SIG-M5 (cell line): ENCODE measurements at regions not wholly inside any gene's neighbourhood (a gene's known extent, or its start where the extent isn't known, plus 50 kb on each side); places are given as distances from the start of the nearest gene placed in this dataset.

ENCODE experiments used
- DNase-seq: peaks from one replicate; lab custom pipeline; 2025; lab: John Stamatoyannopoulos, UW

DNA sequence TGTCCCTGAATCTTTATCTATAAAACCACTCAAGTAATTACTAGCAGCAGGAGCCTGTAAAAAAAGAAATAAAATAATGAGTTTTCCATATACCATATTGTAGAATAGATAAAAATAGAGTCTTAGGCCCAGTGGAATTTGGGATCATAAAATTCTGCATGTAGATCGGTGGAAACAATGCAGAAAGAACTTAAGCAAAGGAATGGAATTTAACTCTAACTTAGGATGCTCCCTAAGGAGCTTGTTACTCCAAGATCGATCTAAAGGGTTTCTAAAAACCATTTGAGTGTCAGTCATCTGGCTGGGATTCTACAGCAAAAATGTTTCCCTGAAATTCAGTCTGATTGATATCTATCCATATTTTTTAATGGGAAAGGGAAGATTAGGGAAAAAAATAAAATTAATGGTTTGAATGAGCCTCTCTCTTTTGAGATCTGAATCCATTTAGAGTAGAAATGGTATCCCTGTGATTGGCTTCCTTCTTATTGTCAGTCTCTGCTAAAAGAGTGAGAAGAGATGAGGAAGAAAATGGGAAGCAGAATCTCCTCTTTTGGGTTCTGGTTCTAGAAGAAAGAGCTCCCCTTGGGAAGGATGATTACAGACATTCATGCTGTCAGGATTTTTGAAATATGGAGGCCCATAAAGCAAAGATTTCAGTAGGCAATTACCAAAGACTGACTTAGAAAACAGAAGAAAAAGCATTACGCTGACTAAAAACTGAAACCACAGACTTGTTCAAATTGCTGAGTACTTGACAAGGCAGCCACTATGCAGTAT, 564.3 kb upstream of the MARCKS start:
- no peak for DNase-seq

DNA sequence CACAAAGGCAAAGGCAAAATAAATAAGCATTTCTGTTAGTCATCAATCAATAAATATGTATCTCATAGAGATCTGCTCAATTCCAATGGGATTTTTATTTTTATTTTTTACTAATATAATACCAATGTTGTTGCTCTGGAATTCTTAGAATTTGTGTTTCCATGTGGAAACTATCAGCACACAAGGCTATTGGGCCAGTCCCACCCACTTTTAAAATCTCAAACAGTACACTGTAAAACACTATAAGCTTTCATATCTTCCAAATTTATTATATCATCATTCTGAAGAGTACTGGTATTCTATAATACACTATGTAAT, 563.8 kb upstream of the MARCKS start:
- DNase-seq = no peak

DNA sequence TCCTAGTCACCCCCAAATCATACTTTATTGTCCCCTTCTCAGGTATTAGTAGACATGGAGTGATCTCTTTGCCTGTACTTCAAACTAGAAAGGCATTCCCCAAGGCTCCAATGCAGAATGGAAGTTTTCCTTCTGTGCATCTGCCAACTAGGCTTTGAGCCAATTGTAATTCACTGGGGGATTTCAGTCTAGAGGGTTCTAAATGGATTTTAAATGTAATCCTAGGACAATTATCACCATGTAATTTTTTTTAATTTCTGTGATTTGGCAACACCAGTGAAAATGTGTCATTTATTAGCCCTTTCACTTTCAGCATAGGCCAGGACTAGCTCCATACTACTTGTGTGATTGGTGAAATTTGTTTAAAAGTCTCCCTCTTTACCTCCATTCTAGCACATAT, 557.6 kb upstream of the MARCKS start:
- DNase-seq = no peak

DNA sequence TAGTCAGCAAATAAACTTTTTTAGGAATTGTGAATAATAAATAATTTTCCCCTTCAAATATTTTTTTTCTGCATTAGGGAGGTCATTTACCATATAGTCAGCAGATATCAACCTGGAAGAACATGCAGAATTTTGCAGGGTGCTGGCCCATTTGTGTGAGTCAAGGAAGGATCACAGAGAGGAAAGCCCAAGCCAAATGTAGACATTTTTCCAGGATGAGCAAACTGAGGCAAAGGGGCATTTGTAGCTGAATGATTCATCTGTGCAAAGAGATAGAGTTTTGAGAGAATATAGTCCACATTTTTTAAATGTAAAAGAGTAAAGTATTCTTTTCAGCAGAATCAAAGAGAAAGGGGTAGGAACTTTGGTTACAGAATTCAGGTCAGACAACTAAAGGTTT, 555.5 kb upstream of the MARCKS start:
- DNase-seq = no peak

DNA sequence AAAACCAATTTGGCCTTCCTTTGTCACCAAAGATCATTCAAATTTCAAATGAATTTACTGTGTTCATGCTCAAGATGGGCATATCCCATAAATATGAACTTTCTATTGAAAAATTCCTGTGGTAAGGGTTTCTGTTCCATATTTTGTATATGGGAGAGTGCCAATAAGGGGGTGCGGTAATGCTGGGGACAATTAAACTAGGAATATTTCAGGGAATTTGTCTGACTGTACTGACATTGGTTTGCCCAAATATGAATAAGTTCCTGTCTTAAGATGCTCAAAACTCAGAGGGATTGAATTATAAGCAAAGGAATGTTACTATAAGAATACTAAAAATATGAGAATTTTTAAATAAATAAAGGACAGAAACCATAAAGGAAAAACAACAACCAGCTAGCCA, 553.0 kb upstream of the MARCKS start:
- no peak for DNase-seq

DNA sequence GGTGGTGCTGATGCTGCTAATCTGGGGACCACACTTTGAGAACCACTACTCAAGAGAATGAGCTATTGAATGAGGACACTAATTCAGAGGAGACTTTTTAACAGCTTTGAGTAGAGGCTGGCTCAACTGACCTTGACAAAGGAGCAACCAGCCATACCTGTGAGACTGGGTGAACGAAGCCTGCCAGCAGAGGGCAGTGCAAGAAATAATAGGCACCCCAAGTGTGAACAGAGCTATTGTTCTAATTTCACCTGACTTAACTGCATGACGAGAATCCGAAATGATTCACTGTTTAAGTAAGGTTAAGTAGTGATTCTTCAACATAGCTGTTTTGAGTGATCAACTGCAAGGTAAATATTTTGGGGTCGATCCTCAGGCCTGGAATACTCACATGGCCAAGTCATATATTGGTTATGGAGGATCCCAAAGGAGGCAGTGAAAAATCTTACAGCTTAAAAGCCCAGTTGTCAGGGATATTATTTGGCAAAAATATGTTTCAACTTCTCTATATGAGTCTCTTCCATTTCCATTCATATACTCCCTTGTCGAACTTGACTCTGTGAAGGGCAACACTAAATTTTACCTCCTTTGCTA, 550.5 kb upstream of the MARCKS start:
- no peak for DNase-seq

DNA sequence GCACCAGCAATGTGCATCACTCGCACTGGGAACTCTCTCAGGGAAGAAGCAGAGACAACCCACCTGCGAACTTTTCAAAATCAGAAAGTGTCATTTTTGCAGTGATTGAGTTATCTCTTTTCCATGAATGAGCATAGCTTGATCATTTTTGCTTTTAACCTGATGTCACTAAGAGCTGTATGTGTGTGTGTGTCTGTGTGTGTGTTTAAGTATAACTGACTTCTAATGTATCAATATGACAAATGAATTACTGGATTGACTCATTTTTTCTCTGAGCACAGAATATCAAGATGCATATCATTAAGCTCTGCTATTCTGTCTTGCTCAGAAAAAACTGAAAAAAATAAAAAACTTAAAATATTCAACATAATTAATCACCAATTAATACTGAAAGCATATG, 548.9 kb upstream of the MARCKS start:
- DNase-seq = no peak

DNA sequence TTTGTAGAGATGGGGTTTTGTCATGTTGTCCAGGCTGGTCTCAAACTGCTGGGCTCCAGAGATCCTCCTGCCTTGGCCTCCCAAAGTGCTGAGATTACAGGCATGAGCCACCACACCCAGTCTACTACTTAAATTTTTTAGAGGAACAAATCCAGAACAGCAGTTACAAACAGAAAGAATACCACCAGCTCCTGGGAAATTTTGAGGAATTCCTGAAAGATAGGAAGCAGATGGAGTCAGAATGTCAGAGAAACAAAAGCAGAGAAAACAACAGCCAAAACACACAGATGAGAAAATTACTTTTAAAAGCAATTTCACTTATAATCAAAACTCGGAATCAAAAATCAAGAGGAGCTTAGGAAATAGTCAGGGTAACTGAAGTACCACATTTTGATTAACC, 543.3 kb upstream of the MARCKS start:
- no peak for DNase-seq

DNA sequence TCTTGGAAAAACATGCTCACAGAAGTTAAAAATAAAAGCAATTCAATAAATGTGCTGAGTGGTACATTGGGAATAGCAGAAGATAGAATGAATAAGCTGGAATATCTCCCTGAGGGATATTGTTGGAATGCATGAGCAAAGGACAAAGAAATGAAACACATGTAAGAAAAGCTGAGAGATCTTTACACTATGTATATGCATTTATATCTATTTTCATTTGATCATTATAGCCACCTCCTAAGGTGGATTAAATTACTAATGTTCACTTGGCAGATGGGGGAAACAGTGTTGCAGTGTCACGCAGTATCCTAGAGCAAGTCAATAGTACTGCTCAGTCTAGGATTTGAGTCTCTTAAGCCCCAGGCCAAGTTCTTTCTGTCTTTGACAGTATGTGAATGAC, 542.0 kb upstream of the MARCKS start:
- no peak for DNase-seq

DNA sequence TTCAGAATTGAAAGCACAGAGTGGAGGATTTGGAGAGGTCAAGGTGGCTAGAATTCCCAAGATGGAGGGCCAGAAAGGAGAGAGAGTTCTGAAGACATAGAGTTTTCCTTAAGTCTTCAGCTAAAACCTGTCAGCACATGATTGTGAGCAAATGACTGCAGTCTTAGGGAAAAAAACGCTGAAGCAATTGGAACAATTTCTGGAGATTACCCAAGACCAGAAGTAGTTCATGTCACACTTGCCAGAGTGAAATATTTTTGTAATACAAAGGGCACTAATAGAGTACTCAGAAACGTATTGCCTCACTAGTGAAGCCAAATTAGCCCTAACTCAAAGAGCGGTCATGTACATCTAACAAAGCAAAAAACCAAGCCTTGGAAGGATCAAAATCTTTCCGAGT, 541.3 kb upstream of the MARCKS start:
- no peak for DNase-seq

DNA sequence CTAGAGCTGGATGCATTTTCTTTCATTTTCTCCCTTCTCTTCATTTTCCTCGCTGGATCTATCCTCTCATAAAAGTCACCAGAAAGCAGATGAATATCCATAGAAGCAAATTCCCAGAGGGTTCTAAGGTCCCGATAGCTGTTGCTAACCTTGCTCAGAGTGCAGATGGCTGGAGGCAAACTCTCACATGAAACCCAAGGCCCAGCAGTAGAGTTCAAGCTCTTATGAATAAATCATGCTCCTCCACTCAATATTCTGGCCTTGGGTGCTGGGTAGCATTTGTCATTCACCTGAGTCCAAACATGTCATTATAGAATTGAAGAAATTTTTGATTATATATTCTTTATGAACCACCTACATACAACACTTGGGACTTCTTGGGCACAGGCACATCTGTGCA, 539.7 kb upstream of the MARCKS start:
- DNase-seq = no peak

DNA sequence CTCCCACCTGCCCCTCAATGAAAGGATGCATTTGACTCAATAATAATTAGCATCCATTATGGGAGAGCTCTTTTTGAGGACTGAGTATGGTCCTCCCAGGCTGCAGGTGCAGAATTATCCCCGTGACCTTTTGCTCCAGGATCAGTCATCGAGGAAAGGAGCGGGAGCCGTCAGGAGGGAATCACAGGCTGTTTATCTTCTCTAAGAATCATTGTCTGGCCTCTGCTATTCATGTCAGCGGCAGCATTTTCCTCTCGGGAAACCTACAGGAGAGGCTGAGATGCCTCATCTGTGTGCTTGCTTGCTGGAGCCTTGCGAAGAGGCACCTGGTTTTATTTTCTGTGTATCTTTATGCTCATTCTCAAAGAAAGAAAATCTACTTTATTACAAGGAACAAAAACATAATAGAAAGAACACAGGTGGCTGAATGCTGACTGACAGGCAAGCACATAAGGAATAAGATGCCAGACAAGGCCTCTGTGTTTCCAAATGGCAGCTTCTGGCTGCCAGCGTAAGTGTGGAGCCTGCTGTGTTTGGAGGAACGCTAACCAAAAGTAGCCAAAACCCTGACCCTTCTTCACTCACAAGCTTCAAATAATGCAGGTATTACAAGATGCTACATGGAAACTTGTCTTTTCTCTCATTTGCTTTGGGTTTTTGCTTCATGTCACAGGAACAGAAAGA, 539.1 kb upstream of the MARCKS start:
- no peak for DNase-seq

DNA sequence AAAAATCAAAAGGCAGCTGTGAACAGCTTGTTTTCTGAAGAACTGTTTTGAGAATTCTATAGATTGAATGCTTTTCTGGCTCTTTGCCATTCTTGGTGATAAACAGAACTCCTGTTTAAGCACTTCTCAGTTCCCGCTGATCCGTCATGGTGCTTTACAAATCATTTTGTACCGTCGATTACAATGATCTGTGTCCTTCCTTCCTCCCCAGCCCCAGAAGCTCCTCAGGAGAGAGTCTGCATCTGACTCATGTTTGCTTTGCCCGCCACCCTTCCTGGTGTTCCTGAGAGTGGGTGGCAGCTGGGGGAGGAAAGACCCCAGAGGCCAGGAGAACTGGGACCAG, 538.6 kb upstream of the MARCKS start:
- DNase-seq = no peak

DNA sequence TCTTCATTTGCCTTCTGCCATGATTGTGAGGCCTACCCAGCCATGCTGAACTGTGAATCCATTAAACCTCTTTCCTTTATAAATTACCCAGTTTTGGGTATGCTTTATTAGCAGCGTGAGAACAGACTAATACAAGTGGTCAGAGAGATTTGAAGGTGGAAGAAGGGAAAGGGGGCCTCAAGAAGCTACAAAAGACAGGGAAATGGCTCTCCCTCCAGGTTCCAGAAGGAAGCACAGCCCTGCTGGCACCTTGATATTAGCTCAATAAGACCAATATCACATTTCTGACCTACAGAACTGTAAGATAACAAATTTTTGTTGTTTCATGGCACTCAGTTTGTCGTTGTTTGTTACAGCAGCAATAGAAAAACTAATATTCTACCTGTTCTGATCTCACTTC, 536.5 kb upstream of the MARCKS start:
- no peak for DNase-seq

DNA sequence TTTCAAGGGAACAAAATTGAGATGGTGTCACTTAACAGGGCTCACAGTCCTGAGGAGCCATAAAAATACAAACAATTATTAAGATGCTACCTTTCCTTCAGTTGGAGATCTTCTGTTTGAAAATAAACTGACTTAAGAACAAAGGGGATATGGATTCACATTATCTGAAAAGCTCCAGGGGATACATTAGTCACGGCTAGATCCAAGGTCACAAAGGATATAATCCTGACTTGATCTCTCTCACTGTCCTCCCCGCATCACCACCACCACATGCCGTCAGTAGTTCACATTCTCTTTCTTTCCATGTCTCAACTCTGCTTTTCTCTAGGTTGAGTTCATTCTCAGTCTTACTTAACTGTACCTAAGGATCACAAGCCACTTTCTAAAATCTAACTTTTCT, 530.4 kb upstream of the MARCKS start:
- no peak for DNase-seq

DNA sequence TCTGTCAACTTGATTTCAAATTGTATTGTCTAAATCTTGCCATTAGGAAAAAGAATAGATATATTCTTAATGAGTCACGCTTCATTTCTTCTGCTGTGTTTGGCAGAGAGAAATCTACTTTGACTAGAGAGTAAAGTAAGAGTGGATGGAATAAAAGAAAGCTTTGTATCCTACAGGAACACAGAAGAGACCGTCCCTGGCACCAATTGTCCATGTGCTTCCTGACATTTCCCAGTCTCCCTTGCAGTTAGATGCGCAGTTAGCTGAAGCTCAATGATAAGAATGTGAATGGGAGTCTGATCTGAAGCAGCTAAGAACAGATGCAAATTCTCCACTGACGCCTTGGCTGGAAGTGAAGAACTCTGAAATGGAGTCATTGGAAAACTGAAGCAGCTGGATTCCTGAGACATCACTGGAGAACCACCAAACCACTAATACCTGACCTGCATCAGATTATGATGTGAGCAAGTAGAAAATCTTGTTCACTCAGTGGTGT, 528.2 kb upstream of the MARCKS start:
- no peak for DNase-seq

DNA sequence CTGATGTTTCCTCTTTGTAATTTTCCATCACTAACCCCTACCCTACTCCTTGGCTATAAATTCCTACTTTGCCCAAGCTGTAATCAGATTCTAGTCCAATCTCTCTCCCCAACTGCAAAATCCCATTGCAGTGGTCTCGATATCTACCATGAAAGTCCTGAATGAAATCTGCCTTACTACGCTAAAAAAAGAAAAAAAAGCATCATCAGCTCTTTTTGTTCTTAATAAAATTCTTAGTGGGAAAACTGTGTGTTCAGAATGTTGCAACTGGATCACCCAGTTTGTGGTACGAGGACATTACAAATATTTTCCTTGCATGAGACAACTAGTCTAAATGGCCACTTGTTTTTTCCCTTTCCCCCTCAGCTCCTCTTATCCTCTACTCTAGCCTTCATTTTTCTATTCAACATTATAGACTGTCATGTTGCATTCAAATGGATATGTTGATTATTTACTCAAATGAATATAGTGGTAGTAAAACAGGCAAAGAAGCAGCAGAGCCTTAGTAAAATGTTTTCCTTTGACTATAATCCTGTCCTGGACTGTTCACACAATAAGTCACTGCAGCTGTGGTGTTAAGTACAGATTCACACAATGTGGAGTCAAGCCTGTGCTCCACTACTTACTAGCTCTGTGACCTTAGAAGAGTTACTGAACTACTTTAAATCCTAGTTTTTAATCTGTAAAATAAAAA, 527.1 kb upstream of the MARCKS start:
- DNase-seq = no peak

DNA sequence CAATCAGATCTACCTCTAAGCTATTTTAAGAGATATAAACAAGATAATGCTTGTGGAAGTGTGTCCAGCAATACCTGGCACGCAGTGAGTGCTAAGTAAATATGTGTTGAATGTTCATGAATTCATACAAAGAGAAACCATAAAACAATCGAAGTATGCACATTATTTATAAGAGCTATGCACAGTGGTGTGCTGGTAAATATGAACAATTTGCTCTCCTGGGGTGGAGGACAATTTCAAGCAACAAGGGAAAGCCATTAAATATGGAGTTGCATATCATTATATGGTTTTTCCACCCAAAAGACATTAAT, 526.6 kb upstream of the MARCKS start:
- no peak for DNase-seq

DNA sequence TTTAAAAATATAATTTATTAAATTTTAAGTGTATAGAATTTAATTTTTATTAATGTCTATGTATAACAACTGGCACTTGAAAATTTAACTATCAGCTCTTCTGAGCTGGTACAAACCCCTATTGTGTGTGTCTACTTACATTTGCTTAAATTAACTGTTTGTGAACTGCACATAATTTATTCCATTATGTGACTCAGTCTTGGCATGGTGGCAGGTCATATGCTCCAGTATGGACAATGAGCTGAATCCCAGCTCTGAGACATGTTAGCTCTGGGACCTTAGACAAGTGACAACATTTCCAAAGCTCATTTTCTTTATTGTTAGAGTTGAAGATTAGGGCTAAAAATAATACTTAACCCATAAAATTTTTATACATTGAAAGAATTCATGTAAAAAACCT, 526.1 kb upstream of the MARCKS start:
- DNase-seq = no peak

DNA sequence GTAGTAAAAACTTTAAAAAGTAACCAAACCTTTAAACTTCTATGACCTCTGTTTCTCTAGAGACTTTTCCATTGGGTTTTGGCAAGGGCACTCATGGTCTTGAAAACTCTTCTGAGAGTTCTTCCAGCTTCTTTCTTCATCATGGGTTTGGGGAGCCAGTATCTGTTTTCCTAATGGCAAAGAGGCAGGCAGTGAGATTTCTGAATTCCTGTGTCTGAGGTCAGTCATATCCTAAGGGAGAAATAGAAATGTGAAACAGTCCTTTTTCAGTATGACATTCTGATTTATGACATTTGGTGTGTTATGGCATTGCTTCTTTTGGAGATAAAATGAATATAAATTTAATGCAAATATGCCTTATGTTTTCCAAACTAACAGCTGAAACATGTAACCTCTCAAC, 518.5 kb upstream of the MARCKS start:
- no peak for DNase-seq

DNA sequence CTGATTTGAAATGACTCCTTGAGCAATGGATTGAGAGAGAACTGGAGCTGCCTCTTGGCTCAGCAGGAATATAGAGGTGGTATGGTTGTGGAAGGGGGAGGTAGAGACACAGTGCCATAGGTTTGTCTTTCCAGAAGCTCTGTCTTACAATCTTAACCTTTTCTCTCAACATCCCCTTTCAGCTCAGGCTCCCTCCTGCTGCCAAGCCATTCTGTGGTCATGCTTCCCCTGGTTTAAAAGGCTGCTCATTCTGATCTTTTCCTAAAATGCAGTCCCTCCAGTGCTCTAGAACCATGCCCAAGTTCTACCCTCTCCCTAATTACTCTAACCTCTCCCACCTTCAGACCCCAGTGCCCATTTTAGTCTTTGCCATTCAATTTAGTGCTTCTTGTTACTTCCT, 517.9 kb upstream of the MARCKS start:
- DNase-seq = no peak

DNA sequence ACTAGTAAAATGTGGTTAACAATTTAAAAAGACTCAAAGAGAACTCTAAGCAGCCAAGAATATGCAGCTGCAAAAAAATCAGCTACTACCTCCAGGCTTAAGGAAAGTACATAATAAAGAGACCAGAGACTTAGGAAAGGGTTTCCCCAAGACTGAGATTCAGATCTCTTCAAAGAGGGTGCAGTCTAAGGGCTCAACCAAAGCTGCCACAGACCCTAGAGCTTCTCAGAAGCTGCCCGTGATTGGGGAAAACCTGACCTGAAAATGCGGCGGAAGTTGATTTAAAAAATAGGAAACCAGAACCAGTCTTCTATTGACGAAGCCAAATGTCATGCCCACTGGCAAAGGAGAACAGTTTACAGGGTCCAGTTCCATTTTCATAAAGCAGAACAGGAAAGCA, 516.8 kb upstream of the MARCKS start:
- no peak for DNase-seq

DNA sequence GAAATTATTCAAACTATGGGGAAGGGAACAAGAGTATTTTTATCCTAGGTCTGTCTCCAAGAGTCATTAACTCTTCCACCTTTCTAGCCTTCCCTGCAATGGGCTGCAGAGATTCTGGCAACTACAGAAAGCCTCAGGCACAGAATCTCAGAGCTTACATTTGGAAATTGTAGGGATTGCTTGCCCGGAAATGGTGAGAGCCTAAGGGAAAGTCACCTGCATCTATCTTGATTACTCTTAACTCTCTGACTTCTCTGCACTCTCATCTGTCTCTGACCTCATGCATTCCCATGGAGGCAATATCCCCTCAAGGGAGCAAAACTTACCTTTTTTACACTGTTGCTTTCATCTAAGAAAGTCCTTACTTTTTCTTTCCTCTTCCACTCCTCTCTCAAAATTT, 513.2 kb upstream of the MARCKS start:
- DNase-seq = no peak
